HL-60/S4 (cell line): ENCODE measurements at regions not wholly inside any gene's neighbourhood (a gene's known extent, or its start where the extent isn't known, plus 50 kb on each side); places are given as distances from the start of the nearest gene placed in this dataset.

Experiments used
- in situ Hi-C: fragments of 300-500 bp; cut with MboI; formaldehyde crosslinking; loops from 2 replicates; pipeline ENCODE4 v1.14.3; 2022; ENCODE audit warnings: low sequenced_read_pairs

GRCh38 chr4:163582703-163583102 lies 88.2 kb downstream of the TMA16 start:
- in situ Hi-C loops, result no loop called here

- in situ Hi-C loops, result no loop called here
Observed at GRCh38 chr4:163587867-163588266, 93.4 kb downstream of the TMA16 start.

GRCh38 chr4:163588532-163588931 lies 94.0 kb downstream of the TMA16 start:
- in situ Hi-C loops, result no loop called here

- in situ Hi-C loops, result no loop called here
Observed at GRCh38 chr4:163590103-163590502, 95.6 kb downstream of the TMA16 start.

- in situ Hi-C loops, result no loop called here
Observed at GRCh38 chr4:163590619-163591264, 96.3 kb downstream of the TMA16 start.

GRCh38 chr4:163591614-163592020 lies 97.1 kb downstream of the TMA16 start:
- in situ Hi-C loops, result no loop called here

- in situ Hi-C loops, result no loop called here
Observed at GRCh38 chr4:163592212-163592611, 97.7 kb downstream of the TMA16 start.

- in situ Hi-C loops, result no loop called here
Observed at GRCh38 chr4:163595580-163595979, 101.1 kb downstream of the TMA16 start.

- in situ Hi-C loops, result no loop called here
Observed at GRCh38 chr4:163598028-163598427, 103.5 kb downstream of the TMA16 start.

- in situ Hi-C loops, result no loop called here
Observed at GRCh38 chr4:163598489-163598888, 104.0 kb downstream of the TMA16 start.

GRCh38 chr4:163600727-163601126 lies 106.2 kb downstream of the TMA16 start:
- in situ Hi-C loops, result no loop called here

GRCh38 chr4:163603257-163603656 lies 108.8 kb downstream of the TMA16 start:
- in situ Hi-C loops, result no loop called here

- in situ Hi-C loops, result no loop called here
Observed at GRCh38 chr4:163606896-163607691, 112.6 kb downstream of the TMA16 start.

GRCh38 chr4:163609019-163609418 lies 114.5 kb downstream of the TMA16 start:
- in situ Hi-C loops, result no loop called here

GRCh38 chr4:163610648-163611047 lies 116.2 kb downstream of the TMA16 start:
- in situ Hi-C loops, result no loop called here

GRCh38 chr4:163611182-163611581 lies 116.7 kb downstream of the TMA16 start:
- in situ Hi-C loops, result no loop called here

- in situ Hi-C loops, result no loop called here
Observed at GRCh38 chr4:163611784-163612445, 117.4 kb downstream of the TMA16 start.

GRCh38 chr4:163612762-163613161 lies 118.3 kb downstream of the TMA16 start:
- in situ Hi-C loops, result no loop called here

- in situ Hi-C loops, result no loop called here
Observed at GRCh38 chr4:163613383-163613782, 118.9 kb downstream of the TMA16 start.

GRCh38 chr4:163614866-163615265 lies 120.4 kb downstream of the TMA16 start:
- in situ Hi-C loops, result no loop called here

- in situ Hi-C loops, result no loop called here
Observed at GRCh38 chr4:163618845-163619244, 124.4 kb downstream of the TMA16 start.

GRCh38 chr4:163620738-163621137 lies 126.2 kb downstream of the TMA16 start:
- in situ Hi-C loops, result no loop called here
